GM12873 (cell line): ENCODE measurements at regions not wholly inside any gene's neighbourhood (a gene's known extent, or its start where the extent isn't known, plus 50 kb on each side); places are given as distances from the start of the nearest gene placed in this dataset.

Source experiments
- CTCF ChIP-seq: IDR thresholded peaks from 2 replicates; pipeline ENCODE4 v1.5.1; 2012; ENCODE audit warnings: low read depth, mild to moderate bottlenecking, moderate library complexity, low read length, control low read depth; ENCODE audit not compliant: insufficient read depth; ENCODE audit errors: missing control alignments

- no peak for TF ChIP-seq CTCF
Measured at GRCh38 chr13:88189728-88190127, 518.6 kb downstream of the SLITRK5 start.

- TF ChIP-seq CTCF, result no peak
Measured at GRCh38 chr13:88196106-88196505, 524.9 kb downstream of the SLITRK5 start.

GRCh38 chr13:88217372-88217771 is 546.2 kb downstream of the SLITRK5 start:
- TF ChIP-seq CTCF, result no peak

GRCh38 chr13:88217883-88218282 is 546.7 kb downstream of the SLITRK5 start:
- TF ChIP-seq CTCF, result no peak

- no peak for TF ChIP-seq CTCF
Measured at GRCh38 chr13:88223958-88224357, 552.8 kb downstream of the SLITRK5 start.

- no peak for TF ChIP-seq CTCF
Measured at GRCh38 chr13:88235441-88235840, 564.3 kb downstream of the SLITRK5 start.

GRCh38 chr13:88246239-88246638 is 575.1 kb downstream of the SLITRK5 start:
- TF ChIP-seq CTCF, result no peak

GRCh38 chr13:88248393-88248792 is 577.2 kb downstream of the SLITRK5 start:
- no peak for TF ChIP-seq CTCF
